ENCODE measurements at regions not wholly inside any gene's neighbourhood (a gene's known extent, or its start where the extent isn't known, plus 50 kb on each side); places are given as distances from the start of the nearest gene placed in this dataset.

GRCh38 chr9:90124961-90125360, 517.7 kb downstream of the DIRAS2 start:
- H3K4me3 ChIP-seq (ENCODE audit: low read depth, low read length), result no peak overlapping the region
- H3K4me1 ChIP-seq (ENCODE audit: control insufficient read depth, insufficient read depth, low read length), result no peaks in the 10 kb centered on the region
- no peaks in the 10 kb centered on the region for H3K36me3 ChIP-seq (ENCODE audit: control insufficient read depth, insufficient read depth, low read length)
- peaks cover 2% of the 10 kb centered on the region; the same call in 1 of the 2 replicates for H3K9me3 ChIP-seq (ENCODE audit: control insufficient read depth, insufficient read depth, low read depth, low read length)
- H3K9ac ChIP-seq (ENCODE audit: low read length), result no peak overlapping the region
- no peaks in the 10 kb centered on the region for H3K27me3 ChIP-seq (ENCODE audit: control insufficient read depth, insufficient read depth, low read length)
- no peak overlapping the region for H3K27ac ChIP-seq (ENCODE audit: low read depth, low read length)

GRCh38 chr9:90127923-90128322, 514.7 kb downstream of the DIRAS2 start:
- no peaks in the 10 kb centered on the region for H3K36me3 ChIP-seq (ENCODE audit: control insufficient read depth, insufficient read depth, low read length)
- no peak overlapping the region for H3K9ac ChIP-seq (ENCODE audit: low read length)
- H3K4me3 ChIP-seq (ENCODE audit: low read depth, low read length), result no peak overlapping the region
- H3K4me1 ChIP-seq (ENCODE audit: control insufficient read depth, insufficient read depth, low read length), result no peaks in the 10 kb centered on the region
- peaks cover 5% of the 10 kb centered on the region; the same call in 1 of the 2 replicates for H3K27me3 ChIP-seq (ENCODE audit: control insufficient read depth, insufficient read depth, low read length)
- H3K27ac ChIP-seq (ENCODE audit: low read depth, low read length), result no peak overlapping the region
- peaks cover 2% of the 10 kb centered on the region; the same call in 1 of the 2 replicates for H3K9me3 ChIP-seq (ENCODE audit: control insufficient read depth, insufficient read depth, low read depth, low read length)

GRCh38 chr9:90128587-90129190, 513.9 kb downstream of the DIRAS2 start:
- peaks cover 5% of the 10 kb centered on the region; the same call in 1 of the 2 replicates for H3K27me3 ChIP-seq (ENCODE audit: control insufficient read depth, insufficient read depth, low read length)
- no peaks in the 10 kb centered on the region for H3K36me3 ChIP-seq (ENCODE audit: control insufficient read depth, insufficient read depth, low read length)
- H3K9ac ChIP-seq (ENCODE audit: low read length), result no peak overlapping the region
- no peak overlapping the region for H3K27ac ChIP-seq (ENCODE audit: low read depth, low read length)
- H3K9me3 ChIP-seq (ENCODE audit: control insufficient read depth, insufficient read depth, low read depth, low read length), result no peaks in the 10 kb centered on the region
- H3K4me1 ChIP-seq (ENCODE audit: control insufficient read depth, insufficient read depth, low read length), result no peaks in the 10 kb centered on the region
- H3K4me3 ChIP-seq (ENCODE audit: low read depth, low read length), result no peak overlapping the region

GRCh38 chr9:90129446-90129845, 513.2 kb downstream of the DIRAS2 start:
- no peaks in the 10 kb centered on the region for H3K4me1 ChIP-seq (ENCODE audit: control insufficient read depth, insufficient read depth, low read length)
- H3K4me3 ChIP-seq (ENCODE audit: low read depth, low read length), result no peak overlapping the region
- peaks cover 5% of the 10 kb centered on the region; the same call in 1 of the 2 replicates for H3K27me3 ChIP-seq (ENCODE audit: control insufficient read depth, insufficient read depth, low read length)

GRCh38 chr9:90131568-90131967, 511.1 kb downstream of the DIRAS2 start:
- H3K9me3 ChIP-seq (ENCODE audit: control insufficient read depth, insufficient read depth, low read depth, low read length), result no peaks in the 10 kb centered on the region
- no peak overlapping the region for H3K27ac ChIP-seq (ENCODE audit: low read depth, low read length)
- H3K4me1 ChIP-seq (ENCODE audit: control insufficient read depth, insufficient read depth, low read length), result no peaks in the 10 kb centered on the region
- H3K4me3 ChIP-seq (ENCODE audit: low read depth, low read length), result no peak overlapping the region
- no peak overlapping the region for H3K9ac ChIP-seq (ENCODE audit: low read length)
- H3K36me3 ChIP-seq (ENCODE audit: control insufficient read depth, insufficient read depth, low read length), result no peaks in the 10 kb centered on the region
- peaks cover 5% of the 10 kb centered on the region; the same call in 1 of the 2 replicates for H3K27me3 ChIP-seq (ENCODE audit: control insufficient read depth, insufficient read depth, low read length)

More at GRCh38 chr9:90129446-90129845, 513.2 kb downstream of the DIRAS2 start:
- Histone ChIP-seq H3K27ac (ENCODE audit: low read depth, low read length) (no peak overlapping the region), H3K9me3 (ENCODE audit: control insufficient read depth, insufficient read depth, low read depth, low read length) (no peaks in the 10 kb centered on the region), H3K9ac (ENCODE audit: low read length) (no peak overlapping the region), H3K36me3 (ENCODE audit: control insufficient read depth, insufficient read depth, low read length) (no peaks in the 10 kb centered on the region)

GRCh38 chr9:90132866-90133265, 509.8 kb downstream of the DIRAS2 start:
- H3K36me3 ChIP-seq (ENCODE audit: control insufficient read depth, insufficient read depth, low read length), result no peaks in the 10 kb centered on the region
- peaks cover 5% of the 10 kb centered on the region; the same call in 1 of the 2 replicates for H3K27me3 ChIP-seq (ENCODE audit: control insufficient read depth, insufficient read depth, low read length)
- no peak overlapping the region for H3K9ac ChIP-seq (ENCODE audit: low read length)
- no peak overlapping the region for H3K4me3 ChIP-seq (ENCODE audit: low read depth, low read length)
- H3K4me1 ChIP-seq (ENCODE audit: control insufficient read depth, insufficient read depth, low read length), result no peaks in the 10 kb centered on the region
- H3K27ac ChIP-seq (ENCODE audit: low read depth, low read length), result no peak overlapping the region
- H3K9me3 ChIP-seq (ENCODE audit: control insufficient read depth, insufficient read depth, low read depth, low read length), result no peaks in the 10 kb centered on the region

GRCh38 chr9:90137801-90138200, 504.8 kb downstream of the DIRAS2 start:
- no peak overlapping the region for H3K4me3 ChIP-seq (ENCODE audit: low read depth, low read length)
- H3K36me3 ChIP-seq (ENCODE audit: control insufficient read depth, insufficient read depth, low read length), result no peaks in the 10 kb centered on the region
- H3K27me3 ChIP-seq (ENCODE audit: control insufficient read depth, insufficient read depth, low read length), result peaks cover under 1% of the 10 kb centered on the region; the same call in 1 of the 2 replicates
- H3K9ac ChIP-seq (ENCODE audit: low read length), result no peak overlapping the region
- H3K27ac ChIP-seq (ENCODE audit: low read depth, low read length), result no peak overlapping the region
- no peaks in the 10 kb centered on the region for H3K9me3 ChIP-seq (ENCODE audit: control insufficient read depth, insufficient read depth, low read depth, low read length)
- H3K4me1 ChIP-seq (ENCODE audit: control insufficient read depth, insufficient read depth, low read length), result no peaks in the 10 kb centered on the region

GRCh38 chr9:90140131-90140818, 502.3 kb downstream of the DIRAS2 start:
- Histone ChIP-seq H3K27me3 (ENCODE audit: control insufficient read depth, insufficient read depth, low read length) (no peaks in the 10 kb centered on the region), H3K9ac (ENCODE audit: low read length) (no peak overlapping the region), H3K4me3 (ENCODE audit: low read depth, low read length) (no peak overlapping the region), H3K36me3 (ENCODE audit: control insufficient read depth, insufficient read depth, low read length) (no peaks in the 10 kb centered on the region), H3K9me3 (ENCODE audit: control insufficient read depth, insufficient read depth, low read depth, low read length) (no peaks in the 10 kb centered on the region), H3K4me1 (ENCODE audit: control insufficient read depth, insufficient read depth, low read length) (no peaks in the 10 kb centered on the region), H3K27ac (ENCODE audit: low read depth, low read length) (no peak overlapping the region)

GRCh38 chr9:90141723-90142122, 500.9 kb downstream of the DIRAS2 start:
- H3K4me1 ChIP-seq (ENCODE audit: control insufficient read depth, insufficient read depth, low read length), result no peaks in the 10 kb centered on the region
- no peaks in the 10 kb centered on the region for H3K9me3 ChIP-seq (ENCODE audit: control insufficient read depth, insufficient read depth, low read depth, low read length)
- no peak overlapping the region for H3K4me3 ChIP-seq (ENCODE audit: low read depth, low read length)
- no peak overlapping the region for H3K9ac ChIP-seq (ENCODE audit: low read length)
- H3K36me3 ChIP-seq (ENCODE audit: control insufficient read depth, insufficient read depth, low read length), result no peaks in the 10 kb centered on the region
- H3K27ac ChIP-seq (ENCODE audit: low read depth, low read length), result no peak overlapping the region
- no peaks in the 10 kb centered on the region for H3K27me3 ChIP-seq (ENCODE audit: control insufficient read depth, insufficient read depth, low read length)

GRCh38 chr9:90142580-90142979, 500.0 kb downstream of the DIRAS2 start:
- H3K36me3 ChIP-seq (ENCODE audit: control insufficient read depth, insufficient read depth, low read length), result no peaks in the 10 kb centered on the region
- H3K27me3 ChIP-seq (ENCODE audit: control insufficient read depth, insufficient read depth, low read length), result no peaks in the 10 kb centered on the region
- H3K4me3 ChIP-seq (ENCODE audit: low read depth, low read length), result no peak overlapping the region
- H3K27ac ChIP-seq (ENCODE audit: low read depth, low read length), result no peak overlapping the region
- H3K9ac ChIP-seq (ENCODE audit: low read length), result no peak overlapping the region
- H3K9me3 ChIP-seq (ENCODE audit: control insufficient read depth, insufficient read depth, low read depth, low read length), result peaks cover 4% of the 10 kb centered on the region; the same call in 1 of the 2 replicates
- H3K4me1 ChIP-seq (ENCODE audit: control insufficient read depth, insufficient read depth, low read length), result no peaks in the 10 kb centered on the region

- H3K27ac ChIP-seq (ENCODE audit: low read depth, low read length), result no peak overlapping the region
- no peaks in the 10 kb centered on the region for H3K36me3 ChIP-seq (ENCODE audit: control insufficient read depth, insufficient read depth, low read length)
- no peaks in the 10 kb centered on the region for H3K4me1 ChIP-seq (ENCODE audit: control insufficient read depth, insufficient read depth, low read length)
- H3K9me3 ChIP-seq (ENCODE audit: control insufficient read depth, insufficient read depth, low read depth, low read length), result peaks cover 8% of the 10 kb centered on the region
- H3K27me3 ChIP-seq (ENCODE audit: control insufficient read depth, insufficient read depth, low read length), result no peaks in the 10 kb centered on the region
- no peak overlapping the region for H3K4me3 ChIP-seq (ENCODE audit: low read depth, low read length)
- no peak overlapping the region for H3K9ac ChIP-seq (ENCODE audit: low read length)
These were observed 495.2 kb downstream of the DIRAS2 start for GRCh38 chr9:90147426-90147825.

Measured in HUES6 (cell line).